ENCODE measurements at regions not wholly inside any gene's neighbourhood (a gene's known extent, or its start where the extent isn't known, plus 50 kb on each side); places are given as distances from the start of the nearest gene placed in this dataset.

- Histone ChIP-seq H3K9ac (ENCODE audit: low read depth in 2 of 2, low read length in 2 of 2) (no peak overlapping the region), H3K4me3 (no peak overlapping the region), H3K36me3 (no peaks in the 10 kb centered on the region), H3K9me3 (no peaks in the 10 kb centered on the region), H3K27me3 (no peaks in the 10 kb centered on the region), H3K27ac (no peak overlapping the region), H3K4me1 (no peaks in the 10 kb centered on the region)
- no peak for TF ChIP-seq CTCF (IDR thresholded peaks at IDR 0.05)
- intact Hi-C loops (cut with DNase I): no loop called here
- DNase-seq: peak; percentile 9
Observed at GRCh38 chr10:71082960-71083715, 129.2 kb upstream of the UNC5B start.

DNA sequence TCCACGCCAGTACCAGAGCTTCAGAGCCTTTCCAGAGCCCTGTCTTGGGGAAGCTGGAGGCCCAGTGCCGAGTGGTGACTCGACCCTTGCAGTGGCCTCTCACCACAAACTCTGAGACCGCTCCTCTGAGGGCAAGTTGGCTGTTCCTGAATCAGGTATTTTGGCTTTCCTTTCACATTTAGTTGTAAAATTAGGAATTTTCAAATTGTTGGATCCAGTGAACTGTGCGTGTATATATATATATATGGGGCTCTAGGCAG is 128.7 kb upstream of the UNC5B start:
- Histone ChIP-seq H3K27ac (no peak overlapping the region), H3K4me1 (no peaks in the 10 kb centered on the region), H3K9me3 (no peaks in the 10 kb centered on the region), H3K36me3 (no peaks in the 10 kb centered on the region), H3K9ac (ENCODE audit: low read depth in 2 of 2, low read length in 2 of 2) (no peak overlapping the region), H3K4me3 (no peak overlapping the region), H3K27me3 (no peaks in the 10 kb centered on the region)
- intact Hi-C loops (cut with DNase I): no loop called here
- TF ChIP-seq CTCF (IDR thresholded peaks at IDR 0.05): no peak
- DNase-seq: no peak

DNA sequence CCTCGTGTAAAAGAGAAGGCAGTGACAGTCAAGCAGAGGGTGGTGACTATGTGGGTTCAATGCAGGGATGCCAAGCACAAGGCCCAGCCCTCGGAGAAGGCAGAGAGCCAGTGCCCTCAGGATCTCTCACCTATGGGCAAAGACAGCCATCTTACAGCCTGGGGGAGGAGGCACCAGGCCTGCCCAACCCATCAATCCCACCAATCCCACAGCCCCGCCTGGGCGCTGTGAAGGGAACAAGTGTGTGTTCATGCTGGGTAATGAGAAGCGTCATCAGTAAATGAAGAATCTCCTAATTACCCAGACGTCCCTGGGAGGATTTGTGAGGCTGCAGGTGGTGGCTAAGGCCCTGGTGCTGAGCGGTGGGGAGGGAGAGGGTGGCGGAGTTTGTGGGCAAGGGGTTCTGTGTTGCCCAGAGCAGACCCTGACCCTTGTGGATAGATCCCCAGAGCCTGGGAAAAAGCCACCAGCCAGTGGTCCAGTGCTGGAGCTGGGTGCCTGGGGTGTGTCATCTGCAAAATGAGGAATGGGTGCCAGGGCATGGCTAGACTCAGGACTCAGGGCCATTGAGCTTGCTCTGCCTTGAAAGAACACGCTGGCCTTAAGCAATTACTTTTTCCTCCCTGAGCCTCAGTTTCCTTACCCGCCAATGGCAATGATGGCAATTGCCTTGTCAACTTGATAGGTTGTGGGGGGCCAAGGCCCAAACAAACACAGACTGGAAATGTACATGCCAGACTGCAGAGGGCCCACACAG is 128.1 kb upstream of the UNC5B start:
- Histone ChIP-seq H3K9ac (ENCODE audit: low read depth in 2 of 2, low read length in 2 of 2) (no peak overlapping the region), H3K4me3 (no peak overlapping the region), H3K27ac (no peak overlapping the region), H3K9me3 (no peaks in the 10 kb centered on the region), H3K36me3 (no peaks in the 10 kb centered on the region), H3K27me3 (no peaks in the 10 kb centered on the region), H3K4me1 (no peaks in the 10 kb centered on the region)
- intact Hi-C loops (cut with DNase I): no loop called here
- peak; percentile 3 for DNase-seq
- no peak for TF ChIP-seq CTCF (IDR thresholded peaks at IDR 0.05)

- H3K9me3 ChIP-seq: no peaks in the 10 kb centered on the region
- H3K4me1 ChIP-seq: no peaks in the 10 kb centered on the region
- intact Hi-C loops (cut with DNase I): no loop called here
- DNase-seq: no peak
- no peaks in the 10 kb centered on the region for H3K27me3 ChIP-seq
- no peak overlapping the region for H3K27ac ChIP-seq
- H3K36me3 ChIP-seq: no peaks in the 10 kb centered on the region
- no peak for TF ChIP-seq CTCF (IDR thresholded peaks at IDR 0.05)
- H3K4me3 ChIP-seq: no peak overlapping the region
- H3K9ac ChIP-seq (ENCODE audit: low read depth in 2 of 2, low read length in 2 of 2): no peak overlapping the region
Observed at GRCh38 chr10:71084818-71085126, 127.6 kb upstream of the UNC5B start.

DNA sequence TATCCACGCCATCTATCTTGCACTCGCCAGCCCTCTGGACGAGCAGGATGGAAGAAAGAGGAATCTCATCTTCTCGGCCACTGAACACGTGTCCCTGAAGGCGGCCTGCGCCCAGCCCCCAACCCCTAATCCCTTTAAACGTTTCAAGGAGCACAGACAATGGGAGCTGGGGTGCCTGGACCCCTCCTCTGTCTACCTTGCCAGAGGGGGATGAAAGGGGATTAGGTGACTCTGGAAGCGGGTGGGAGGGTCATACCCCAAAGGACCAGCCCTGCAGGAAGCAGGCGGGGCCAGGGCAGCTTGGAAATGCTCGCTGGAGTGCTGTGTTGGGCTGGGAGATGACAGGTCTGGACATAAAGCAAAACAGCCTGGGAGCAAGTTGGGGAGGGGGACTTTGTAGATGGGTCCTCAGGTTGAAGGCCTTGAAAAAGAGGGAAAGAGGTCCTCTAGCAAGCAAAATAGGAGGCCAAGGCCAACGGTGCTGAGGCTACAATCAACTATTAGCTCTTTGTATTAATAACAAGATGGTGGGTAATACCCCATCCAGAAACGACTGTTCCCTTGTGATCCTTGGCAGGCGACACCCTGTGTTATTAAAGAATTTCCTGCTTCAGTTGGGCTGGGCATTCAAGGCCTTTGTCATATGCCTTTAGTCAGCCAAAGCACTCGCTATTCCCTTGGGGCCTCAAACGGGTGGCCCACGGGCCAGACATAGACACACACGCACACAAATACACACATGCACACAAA is 126.5 kb upstream of the UNC5B start:
- Histone ChIP-seq H3K27ac (no peak overlapping the region), H3K9ac (ENCODE audit: low read depth in 2 of 2, low read length in 2 of 2) (no peak overlapping the region), H3K36me3 (no peaks in the 10 kb centered on the region), H3K4me1 (no peaks in the 10 kb centered on the region), H3K4me3 (no peak overlapping the region), H3K9me3 (no peaks in the 10 kb centered on the region), H3K27me3 (no peaks in the 10 kb centered on the region)
- DNase-seq: peak; percentile 7
- no peak for TF ChIP-seq CTCF (IDR thresholded peaks at IDR 0.05)
- intact Hi-C loops (cut with DNase I): no loop called here

All from colonic mucosa (tissue), 4 donors.